IgD-negative memory B cell (primary cell): ENCODE measurements at regions not wholly inside any gene's neighbourhood (a gene's known extent, or its start where the extent isn't known, plus 50 kb on each side); places are given as distances from the start of the nearest gene placed in this dataset.
A peak's percentile ranks its signal among the peaks of the same experiment; 100 is the strongest.

Source experiments
- H3K27ac Mint-ChIP-seq, 3 donors: one replicate each; pipeline ENCODE4 v1.8.0; 2020 to 2022; ENCODE audit warnings: mild to moderate bottlenecking in 3 of 3, mixed read lengths in 3 of 3, moderate library complexity in 1 of 3
- H3K27me3 Mint-ChIP-seq: one replicate; pipeline ENCODE4 v1.8.0; 2021; ENCODE audit warnings: mixed read lengths
- H3K36me3 Mint-ChIP-seq: one replicate; pipeline ENCODE4 v1.8.0; 2020; ENCODE audit warnings: mild to moderate bottlenecking, mixed read lengths
- H3K4me1 Mint-ChIP-seq, 3 donors: one replicate each; pipeline ENCODE4 v1.8.0; 2020 to 2022; ENCODE audit warnings: mixed read lengths in 3 of 3, mild to moderate bottlenecking in 1 of 3
- H3K4me3 Mint-ChIP-seq, 4 donors: one replicate each; pipeline ENCODE4 v1.8.0; 2020 to 2022; ENCODE audit warnings: mild to moderate bottlenecking in 4 of 4, mixed read lengths in 4 of 4, moderate library complexity in 3 of 4
- H3K9me3 Mint-ChIP-seq, 3 donors: one replicate each; pipeline ENCODE4 v1.8.0; 2020 to 2021; ENCODE audit warnings: mixed read lengths in 3 of 3, mild to moderate bottlenecking in 1 of 3

- peaks cover 0 to 8% (median 0%) of the 10 kb centered on the region in 3 donors for H3K9me3 Mint-ChIP-seq
- H3K4me1 Mint-ChIP-seq = peaks cover 0 to 2% (median 0%) of the 10 kb centered on the region in 3 donors
- H3K36me3 Mint-ChIP-seq = no peaks in the 10 kb centered on the region
- H3K4me3 Mint-ChIP-seq = no peak overlapping the region
- H3K27ac Mint-ChIP-seq = no peak overlapping the region
- H3K27me3 Mint-ChIP-seq = no peaks in the 10 kb centered on the region
Measured at GRCh38 chr1:95941121-95941798, 707.2 kb downstream of the RWDD3 start.

DNA sequence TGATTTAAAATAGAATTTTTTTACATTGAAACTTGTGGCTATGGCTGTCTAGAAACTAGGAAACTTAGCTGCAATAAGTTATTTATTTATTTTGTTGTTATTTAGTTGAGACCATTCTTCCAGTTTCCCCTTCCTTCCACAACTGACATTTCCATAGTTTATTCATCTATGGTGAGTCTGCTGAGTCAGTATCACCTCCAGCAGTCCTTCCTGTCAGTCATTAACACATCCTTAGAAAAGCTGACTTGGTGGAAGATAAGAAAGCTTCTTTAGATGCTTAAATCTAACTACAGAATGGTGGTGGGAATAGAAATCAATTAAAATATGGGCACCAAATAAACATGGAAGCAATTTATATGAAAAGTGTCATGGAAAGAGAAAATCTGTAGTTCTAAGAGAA lies 714.0 kb downstream of the RWDD3 start:
- Mint-ChIP-seq H3K36me3 (no peaks in the 10 kb centered on the region), H3K9me3 (no peaks in the 10 kb centered on the region), H3K4me1 (no peaks in the 10 kb centered on the region), H3K4me3 (no peak overlapping the region), H3K27ac (no peak overlapping the region), H3K27me3 (no peaks in the 10 kb centered on the region)

DNA sequence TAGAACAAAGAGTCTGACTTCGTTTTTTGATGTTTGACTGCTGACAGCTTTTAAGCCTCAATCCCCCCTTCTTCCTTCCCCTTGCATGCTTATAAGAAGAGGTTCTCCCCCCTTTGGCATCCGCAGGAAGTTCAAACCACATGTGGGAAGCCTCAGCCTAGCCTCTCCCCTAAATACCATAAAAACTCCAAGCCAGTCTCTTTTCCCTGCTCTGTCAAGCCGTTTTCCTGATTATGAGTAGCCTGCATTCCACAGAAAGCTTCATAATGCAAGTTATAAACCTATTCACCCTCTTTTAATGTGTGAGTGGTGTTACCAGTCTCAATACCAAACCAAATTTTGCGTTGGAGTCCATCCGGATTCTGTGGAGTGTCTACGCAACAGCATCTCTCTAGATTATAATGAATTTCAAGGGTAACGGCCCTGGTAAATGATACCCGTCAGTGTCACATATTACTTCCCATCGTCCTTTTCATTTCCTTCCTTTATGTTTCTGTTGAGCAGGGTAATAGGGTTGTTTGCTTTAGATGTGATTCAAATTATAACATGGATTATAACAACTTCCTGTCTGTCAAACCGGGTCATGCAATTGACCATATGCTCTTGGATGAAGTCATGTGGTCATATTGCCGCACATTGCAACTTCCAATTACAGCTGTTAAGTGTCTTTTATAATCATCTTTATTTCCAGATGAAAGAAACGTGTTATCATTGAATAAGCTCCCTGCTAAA lies 717.5 kb downstream of the RWDD3 start:
- Mint-ChIP-seq H3K27me3 (no peaks in the 10 kb centered on the region), H3K4me1 (no peaks in the 10 kb centered on the region), H3K27ac (no peak overlapping the region), H3K9me3 (peaks cover 0 to 4% (median 1%) of the 10 kb centered on the region in 3 donors), H3K4me3 (no peak overlapping the region), H3K36me3 (no peaks in the 10 kb centered on the region)

- Mint-ChIP-seq H3K27me3 (no peaks in the 10 kb centered on the region), H3K27ac (no peak overlapping the region), H3K4me3 (no peak overlapping the region), H3K9me3 (peaks cover 1 to 12% (median 4%) of the 10 kb centered on the region in 3 donors), H3K4me1 (no peaks in the 10 kb centered on the region), H3K36me3 (no peaks in the 10 kb centered on the region)
Measured at GRCh38 chr1:95953015-95953414, 719.0 kb downstream of the RWDD3 start.

GRCh38 chr1:95954585-95954984 lies 720.6 kb downstream of the RWDD3 start:
- no peak overlapping the region for H3K4me3 Mint-ChIP-seq
- H3K9me3 Mint-ChIP-seq = peaks cover 1 to 19% (median 5%) of the 10 kb centered on the region in 3 donors
- no peaks in the 10 kb centered on the region for H3K27me3 Mint-ChIP-seq
- no peaks in the 10 kb centered on the region for H3K36me3 Mint-ChIP-seq
- no peak overlapping the region for H3K27ac Mint-ChIP-seq
- H3K4me1 Mint-ChIP-seq = no peaks in the 10 kb centered on the region

- Mint-ChIP-seq H3K27me3 (no peaks in the 10 kb centered on the region), H3K9me3 (peaks cover 1 to 24% (median 7%) of the 10 kb centered on the region in 3 donors)
Measured at GRCh38 chr1:95956215-95956614, 722.2 kb downstream of the RWDD3 start.

DNA sequence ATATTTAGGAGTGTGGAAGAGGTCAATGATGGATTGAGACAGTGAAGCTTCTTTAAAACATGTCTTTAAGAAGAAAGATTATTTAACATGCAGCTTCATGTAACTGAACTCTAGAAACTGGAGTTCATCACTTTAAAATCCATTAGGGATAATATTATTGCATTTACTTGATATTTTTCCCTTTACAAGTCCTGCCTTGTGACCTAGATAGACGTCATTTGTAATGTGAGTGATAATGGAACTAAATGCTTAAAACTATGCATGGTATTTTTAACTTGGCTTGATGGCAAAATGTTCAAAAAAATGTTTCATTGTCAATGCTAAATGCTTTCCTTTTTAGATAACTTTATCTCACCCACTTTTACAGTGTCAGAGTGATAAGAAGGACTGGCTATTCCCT lies 723.7 kb downstream of the RWDD3 start:
- Mint-ChIP-seq H3K27me3 (no peaks in the 10 kb centered on the region), H3K27ac (no peak overlapping the region), H3K36me3 (no peaks in the 10 kb centered on the region), H3K9me3 (peaks cover 1 to 25% (median 10%) of the 10 kb centered on the region in 3 donors), H3K4me3 (no peak overlapping the region), H3K4me1 (no peaks in the 10 kb centered on the region)

More at GRCh38 chr1:95956215-95956614, 722.2 kb downstream of the RWDD3 start:
- Mint-ChIP-seq H3K36me3 (no peaks in the 10 kb centered on the region), H3K27ac (no peak overlapping the region), H3K4me3 (no peak overlapping the region), H3K4me1 (no peaks in the 10 kb centered on the region)

DNA sequence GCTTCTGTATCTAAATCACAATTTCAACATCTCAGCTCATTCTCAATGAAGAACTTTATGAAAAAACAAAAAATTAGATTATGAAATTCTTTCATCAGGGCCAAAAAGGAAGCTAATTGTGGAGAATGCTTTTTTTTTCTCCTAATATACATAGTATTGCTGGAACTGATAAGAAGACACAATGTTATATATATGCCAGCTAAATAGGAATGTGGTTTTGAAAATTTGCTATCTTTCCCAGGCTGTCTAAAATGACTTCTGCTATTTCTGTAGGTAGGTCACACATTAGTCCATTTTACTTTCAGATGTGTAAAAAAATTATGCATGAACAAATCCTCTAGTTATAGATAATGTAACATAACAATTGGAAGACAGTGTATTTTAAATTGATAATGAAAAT lies 732.9 kb downstream of the RWDD3 start:
- Mint-ChIP-seq H3K9me3 (peaks cover 0 to 26% (median 6%) of the 10 kb centered on the region in 3 donors), H3K27me3 (no peaks in the 10 kb centered on the region), H3K27ac (no peak overlapping the region), H3K4me3 (no peak overlapping the region), H3K36me3 (no peaks in the 10 kb centered on the region), H3K4me1 (no peaks in the 10 kb centered on the region)

- H3K4me3 Mint-ChIP-seq = no peak overlapping the region
- no peaks in the 10 kb centered on the region for H3K27me3 Mint-ChIP-seq
- no peaks in the 10 kb centered on the region for H3K36me3 Mint-ChIP-seq
- no peak overlapping the region for H3K27ac Mint-ChIP-seq
- H3K9me3 Mint-ChIP-seq = peaks cover 2 to 36% (median 7%) of the 10 kb centered on the region in 3 donors
- no peaks in the 10 kb centered on the region for H3K4me1 Mint-ChIP-seq
Measured at GRCh38 chr1:95974586-95974985, 740.6 kb downstream of the RWDD3 start.

DNA sequence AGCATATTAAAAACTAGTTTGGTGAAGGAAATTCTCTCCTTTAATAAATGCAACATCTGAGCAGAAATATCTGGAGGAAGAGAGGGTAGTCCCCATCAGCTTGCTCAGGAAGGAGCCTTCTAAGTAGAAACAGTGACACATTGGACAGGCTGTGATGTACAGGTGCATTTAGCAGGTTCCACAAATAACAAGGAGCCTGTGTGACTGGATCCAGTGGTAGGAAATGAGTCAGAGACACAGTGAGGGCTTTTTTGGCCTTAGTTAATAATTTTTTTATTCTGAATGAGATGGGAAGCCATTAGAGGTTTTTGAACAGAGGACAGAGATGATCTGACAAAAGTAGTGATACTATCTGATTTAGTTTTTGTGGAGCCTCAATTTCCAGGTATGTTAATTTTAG lies 738.9 kb upstream of the PTBP2 start:
- no peaks in the 10 kb centered on the region for H3K4me1 Mint-ChIP-seq
- no peaks in the 10 kb centered on the region for H3K27me3 Mint-ChIP-seq
- peak overlapping the region in 1 of 3 donors; percentile 41 for H3K27ac Mint-ChIP-seq
- H3K36me3 Mint-ChIP-seq = no peaks in the 10 kb centered on the region
- H3K4me3 Mint-ChIP-seq = no peak overlapping the region
- H3K9me3 Mint-ChIP-seq = peaks cover 1 to 12% (median 2%) of the 10 kb centered on the region in 3 donors

DNA sequence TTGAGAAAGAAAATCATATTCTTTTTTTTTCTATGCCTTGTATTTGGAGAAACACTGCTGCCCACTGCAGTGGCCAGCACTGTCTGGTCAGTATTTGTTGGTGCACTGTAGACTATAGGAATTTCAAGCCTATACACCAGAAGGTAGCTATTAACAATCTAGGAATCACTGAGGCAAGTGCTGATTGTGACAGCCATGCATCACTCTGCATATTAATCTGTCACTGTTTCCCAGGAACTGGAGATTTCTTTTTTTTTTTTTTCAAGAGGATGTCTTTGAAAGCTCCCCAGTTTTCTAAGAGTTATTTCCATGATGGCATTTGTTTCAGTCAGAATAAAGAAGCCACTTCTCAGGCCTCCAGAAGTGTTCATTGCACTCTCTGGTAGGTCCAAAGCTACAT lies 737.8 kb upstream of the PTBP2 start:
- no peak overlapping the region for H3K27ac Mint-ChIP-seq
- no peaks in the 10 kb centered on the region for H3K36me3 Mint-ChIP-seq
- no peak overlapping the region for H3K4me3 Mint-ChIP-seq
- no peaks in the 10 kb centered on the region for H3K27me3 Mint-ChIP-seq
- no peaks in the 10 kb centered on the region for H3K4me1 Mint-ChIP-seq
- H3K9me3 Mint-ChIP-seq = peaks cover 1 to 8% (median 2%) of the 10 kb centered on the region in 3 donors

DNA sequence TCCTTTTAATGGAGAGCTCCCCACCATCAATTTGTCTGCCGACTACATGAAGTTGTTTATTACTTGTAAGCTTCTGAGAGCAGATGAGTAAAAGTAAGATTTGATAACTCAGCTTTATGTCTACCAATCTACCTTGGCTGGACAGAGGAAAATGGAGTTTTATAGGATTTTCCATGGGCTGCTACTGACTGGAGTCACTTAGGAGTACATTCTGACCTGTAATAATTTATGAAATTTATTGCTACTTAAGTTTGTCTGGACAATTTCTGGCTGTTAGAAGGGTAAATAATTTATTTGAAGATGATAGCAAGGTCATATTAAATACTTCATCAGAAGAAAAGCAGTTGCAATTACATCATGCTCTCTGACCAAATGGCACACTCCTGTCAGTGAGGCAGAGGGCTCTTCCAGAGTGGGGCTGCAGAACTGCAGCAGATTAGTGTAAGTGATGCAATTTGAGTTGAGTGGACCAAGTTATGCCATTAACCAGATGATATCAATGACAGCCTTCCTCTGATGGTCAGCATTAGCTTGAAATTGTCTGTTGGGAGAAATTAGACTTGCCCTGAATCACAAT lies 736.7 kb upstream of the PTBP2 start:
- H3K27me3 Mint-ChIP-seq = no peaks in the 10 kb centered on the region
- H3K27ac Mint-ChIP-seq = peak overlapping the region in 1 of 3 donors; percentile 39
- no peaks in the 10 kb centered on the region for H3K4me1 Mint-ChIP-seq
- H3K4me3 Mint-ChIP-seq = no peak overlapping the region
- peaks cover 3 to 4% (median 4%) of the 10 kb centered on the region in 3 donors for H3K9me3 Mint-ChIP-seq
- no peaks in the 10 kb centered on the region for H3K36me3 Mint-ChIP-seq

DNA sequence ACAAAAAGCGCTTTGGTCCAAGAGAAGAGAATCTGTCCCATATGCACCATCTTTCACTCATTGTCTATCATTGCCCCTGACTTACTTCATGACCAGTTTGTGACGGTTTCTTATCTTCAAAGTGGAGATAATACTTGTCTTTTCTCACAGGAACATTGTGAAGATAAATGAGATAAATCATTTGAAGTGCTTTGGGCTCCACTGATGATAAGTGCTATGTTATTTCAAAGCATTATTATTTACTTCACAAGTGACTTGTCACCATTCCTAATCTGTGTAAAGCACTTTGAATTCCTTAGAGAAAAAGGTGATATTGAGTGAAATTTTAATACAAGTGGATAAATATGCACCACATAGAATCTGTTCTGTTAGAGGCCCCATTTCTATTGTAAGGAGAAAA lies 731.6 kb upstream of the PTBP2 start:
- no peaks in the 10 kb centered on the region for H3K27me3 Mint-ChIP-seq

DNA sequence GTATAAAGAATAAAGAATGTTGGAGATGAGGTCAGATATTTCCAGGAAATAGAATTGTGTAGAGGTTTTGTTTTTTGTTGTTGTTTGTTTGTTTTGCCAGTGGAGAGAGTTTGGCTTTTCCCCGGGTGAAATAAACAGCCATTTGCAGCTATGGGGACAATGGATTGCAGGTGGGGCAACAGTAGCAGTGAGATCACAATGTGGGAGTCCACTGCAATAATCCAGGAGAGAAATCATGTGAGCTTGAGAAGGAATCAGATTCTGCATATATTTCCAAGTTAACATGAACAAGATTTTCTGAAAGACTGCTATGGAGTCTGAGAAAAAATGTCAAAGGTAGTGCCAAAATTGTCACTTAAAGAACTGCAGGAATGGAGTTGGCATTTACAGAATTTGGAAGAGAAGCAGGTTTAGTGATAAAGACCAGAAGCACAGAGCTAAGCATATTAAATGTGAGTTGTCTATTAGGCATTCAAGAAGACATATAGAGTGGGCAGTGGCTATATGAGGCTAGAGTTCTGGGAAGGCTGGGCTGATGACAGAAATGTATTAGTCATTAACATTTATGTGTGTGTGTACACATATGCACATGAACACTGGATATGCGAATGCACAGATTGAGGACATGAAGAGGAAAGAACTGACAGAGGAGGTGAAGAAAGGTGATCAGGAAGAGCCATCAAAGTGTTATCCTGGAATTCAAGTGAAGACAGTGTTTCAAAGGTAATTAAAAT lies 729.6 kb upstream of the PTBP2 start:
- no peak overlapping the region for H3K27ac Mint-ChIP-seq
- H3K27me3 Mint-ChIP-seq = no peaks in the 10 kb centered on the region
- no peak overlapping the region for H3K4me3 Mint-ChIP-seq
- H3K36me3 Mint-ChIP-seq = peaks cover 2% of the 10 kb centered on the region
- peaks cover 2 to 9% (median 3%) of the 10 kb centered on the region in 3 donors for H3K9me3 Mint-ChIP-seq
- no peaks in the 10 kb centered on the region for H3K4me1 Mint-ChIP-seq

More for the DNA sequence above, 731.6 kb upstream of the PTBP2 start:
- H3K36me3 Mint-ChIP-seq = peaks cover 2% of the 10 kb centered on the region
- peaks cover 2 to 5% (median 4%) of the 10 kb centered on the region in 3 donors for H3K9me3 Mint-ChIP-seq
- no peaks in the 10 kb centered on the region for H3K4me1 Mint-ChIP-seq
- no peak overlapping the region for H3K27ac Mint-ChIP-seq
- H3K4me3 Mint-ChIP-seq = no peak overlapping the region

- Mint-ChIP-seq H3K4me1 (no peaks in the 10 kb centered on the region), H3K4me3 (no peak overlapping the region)
Measured at GRCh38 chr1:95994643-95995042, 726.9 kb upstream of the PTBP2 start.

More at GRCh38 chr1:95994643-95995042, 726.9 kb upstream of the PTBP2 start:
- Mint-ChIP-seq H3K9me3 (peaks cover 2 to 9% (median 2%) of the 10 kb centered on the region in 3 donors), H3K36me3 (peaks cover 2% of the 10 kb centered on the region), H3K27me3 (no peaks in the 10 kb centered on the region), H3K27ac (no peak overlapping the region)
